ENCODE measurements at regions not wholly inside any gene's neighbourhood (a gene's known extent, or its start where the extent isn't known, plus 50 kb on each side); places are given as distances from the start of the nearest gene placed in this dataset.
"Not testable (repeated sequence)": the region's sequence is repeated elsewhere in the genome, so short reads cannot be mapped to it uniquely, and the experiment has no call there.

DNA sequence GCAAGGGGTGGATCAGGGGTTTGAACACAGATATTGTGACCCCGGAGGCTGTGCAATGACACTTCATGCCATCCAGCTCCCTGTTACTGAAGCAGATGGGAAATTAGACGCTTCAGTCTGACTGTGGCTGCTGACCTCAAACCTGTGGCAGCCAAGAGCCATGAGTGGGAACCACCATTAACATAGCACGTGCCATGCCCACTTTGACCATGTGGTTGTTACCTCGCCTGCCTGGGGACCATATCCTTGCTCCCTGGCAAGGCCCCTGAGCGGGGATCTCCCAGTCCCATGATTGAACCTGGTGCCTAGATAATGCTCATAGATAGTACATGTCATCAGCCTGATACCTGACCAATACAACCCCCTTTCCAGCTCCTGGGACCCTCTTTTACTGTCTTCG lies 68.9 kb downstream of the CYP26B1 start:
- DNase-seq = no peak

DNA sequence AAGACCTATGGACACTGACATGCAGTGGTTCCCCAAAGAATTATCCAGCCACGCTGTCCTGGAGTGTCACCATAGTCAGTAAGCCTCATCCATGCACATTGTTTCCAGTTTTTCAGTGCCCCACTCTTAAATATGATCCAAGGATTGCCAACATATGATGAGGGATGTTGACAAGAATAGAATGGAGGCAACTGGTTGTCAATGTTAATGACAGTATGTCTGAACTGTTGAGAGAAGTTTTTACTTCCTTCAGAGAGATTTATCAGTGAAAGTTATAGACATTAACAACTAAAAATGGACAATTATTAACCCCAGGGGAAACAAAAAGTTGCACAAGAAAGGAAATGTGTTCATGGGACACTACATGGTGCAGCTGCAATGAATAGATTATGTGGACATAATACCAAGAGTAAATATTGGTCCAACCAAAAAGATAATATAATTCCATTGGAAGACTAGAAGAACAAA lies 69.9 kb downstream of the CYP26B1 start:
- DNase-seq = no peak

DNA sequence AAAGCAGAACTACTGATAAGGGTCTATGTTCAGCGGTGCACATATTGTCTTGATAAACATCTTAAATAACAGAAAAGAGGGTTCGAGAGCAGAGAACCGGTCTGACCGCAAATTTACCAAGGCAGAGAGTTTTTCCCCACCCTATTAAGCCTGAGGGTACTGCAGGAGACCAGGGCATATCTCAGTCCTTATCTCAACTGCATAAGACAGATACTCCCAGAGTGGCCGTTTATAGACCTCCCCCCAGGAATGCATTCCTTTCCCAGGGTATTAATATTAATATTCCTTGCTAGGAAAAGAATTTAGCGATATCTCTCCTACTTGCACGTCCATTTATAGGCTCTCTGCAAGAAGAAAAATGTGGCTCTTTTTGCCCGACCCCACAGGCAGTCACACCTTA lies 74.3 kb downstream of the CYP26B1 start:
- DNase-seq = not testable (repeated sequence)

DNA sequence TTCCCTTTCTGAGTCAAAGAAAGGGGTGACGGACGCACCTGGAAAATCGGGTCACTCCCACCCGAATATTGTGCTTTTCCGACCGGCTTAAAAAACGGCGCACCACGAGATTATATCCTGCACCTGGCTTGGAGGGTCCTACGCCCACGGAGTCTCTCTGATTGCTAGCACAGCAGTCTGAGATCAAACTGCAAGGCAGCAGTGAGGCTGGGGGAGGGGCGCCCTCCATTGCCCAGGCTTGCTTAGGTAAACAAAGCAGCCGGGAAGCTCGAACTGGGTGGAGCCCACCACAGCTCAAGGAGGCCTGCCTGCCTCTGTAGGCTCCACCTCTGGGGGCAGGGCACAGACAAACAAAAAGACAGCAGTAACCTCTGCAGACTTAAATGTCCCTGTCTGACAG lies 83.5 kb downstream of the CYP26B1 start:
- DNase-seq = not testable (repeated sequence)

DNA sequence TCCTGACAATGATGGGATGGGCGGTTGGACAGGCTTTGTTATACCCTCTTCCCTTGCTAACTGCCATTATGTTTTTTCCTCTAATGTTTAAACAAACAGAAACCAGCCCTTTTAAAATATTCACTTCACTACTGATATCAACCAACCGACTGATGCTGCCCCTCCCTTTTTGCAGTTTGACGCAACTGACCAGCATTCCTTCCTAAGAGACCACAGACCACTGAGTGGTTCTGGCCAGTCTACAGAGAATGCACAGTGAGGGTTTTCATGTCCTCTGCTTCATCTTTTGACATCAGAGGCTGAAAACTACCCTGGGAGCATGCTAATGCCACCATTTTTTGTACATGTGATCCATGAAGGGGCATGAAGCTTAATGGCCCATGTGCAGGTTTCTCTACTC lies 85.3 kb downstream of the CYP26B1 start:
- no peak for DNase-seq

DNA sequence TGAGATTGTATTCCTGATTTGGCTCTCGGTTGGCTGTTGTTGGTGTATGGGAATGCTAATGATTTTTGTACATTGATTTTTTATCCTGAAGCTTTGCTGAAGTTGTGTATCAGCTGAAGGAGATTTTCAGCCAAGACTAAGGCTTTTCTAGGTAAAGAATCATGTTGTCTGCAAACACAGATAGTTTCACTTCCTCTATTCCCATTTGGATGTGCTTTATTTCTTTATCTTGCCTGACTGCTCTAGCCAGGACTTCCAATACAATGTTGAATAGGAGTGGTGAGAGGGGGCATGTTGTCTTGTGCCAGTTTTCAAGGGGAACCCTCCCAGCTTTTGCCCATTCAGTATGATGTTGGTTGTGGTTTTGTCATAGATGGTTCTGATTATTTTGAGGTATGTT lies 90.4 kb downstream of the CYP26B1 start:
- no peak for DNase-seq

DNA sequence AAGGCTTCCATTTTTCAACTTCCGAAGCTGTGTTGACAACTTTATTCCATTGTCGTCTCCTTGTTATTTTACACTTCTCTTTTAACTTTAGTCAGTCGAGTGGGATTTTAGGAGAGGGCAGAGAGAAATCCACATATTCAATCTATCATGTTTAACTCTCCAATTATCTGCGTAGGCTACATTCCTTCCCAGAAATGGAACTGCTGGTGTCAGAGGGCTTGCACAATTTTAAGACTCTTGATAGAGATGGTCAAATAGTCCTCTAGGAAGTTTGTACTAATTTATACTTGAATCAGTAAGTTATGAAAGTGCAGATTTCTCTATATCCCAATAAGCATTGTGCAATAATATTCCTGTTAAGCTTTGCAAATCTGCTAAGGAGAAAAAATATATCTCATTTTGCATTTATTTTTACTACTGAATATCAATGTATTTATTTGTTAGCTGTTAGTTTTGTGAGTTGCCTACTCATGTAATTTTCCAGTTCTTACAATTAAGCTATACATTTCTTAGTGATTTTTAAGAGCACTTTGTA lies 95.6 kb downstream of the CYP26B1 start:
- DNase-seq = no peak

DNA sequence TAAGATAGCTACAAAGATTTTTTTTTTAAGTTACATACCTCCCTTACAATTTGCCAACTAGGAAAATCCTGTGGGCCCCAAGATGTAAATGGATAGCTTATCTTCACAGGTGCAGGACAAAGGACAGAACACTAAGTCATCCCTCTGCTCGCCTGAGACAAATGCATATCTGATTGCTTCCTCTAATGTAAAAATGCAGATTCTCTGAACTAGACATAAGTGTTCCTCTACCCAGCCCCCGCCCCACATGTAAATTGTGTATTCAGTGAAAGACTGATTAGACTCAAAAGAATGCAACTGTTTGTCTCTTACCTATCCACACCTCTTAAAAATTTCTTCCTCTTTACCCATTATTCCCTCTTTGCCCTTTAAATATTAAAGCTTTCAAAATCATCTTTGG lies 96.5 kb downstream of the CYP26B1 start:
- no peak for DNase-seq

DNA sequence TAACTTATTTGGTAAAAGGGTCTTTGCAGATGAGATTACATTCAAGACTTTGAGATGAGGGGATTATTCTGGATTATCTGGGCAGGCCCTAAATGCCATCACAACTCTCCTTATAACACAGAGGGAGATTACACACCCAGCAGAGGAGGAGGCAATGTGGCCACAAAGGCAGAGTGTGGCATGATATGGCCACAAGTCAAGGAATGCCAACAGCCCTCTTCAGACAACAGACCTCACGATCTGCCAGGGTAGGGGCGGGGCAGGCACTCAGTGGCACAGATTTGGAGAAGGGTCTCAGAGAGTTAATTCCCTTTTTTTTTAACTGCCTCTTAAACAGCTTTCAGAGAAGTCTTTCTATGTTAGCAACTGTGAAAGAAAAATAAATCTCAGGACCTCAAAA lies 96.9 kb downstream of the CYP26B1 start:
- no peak for DNase-seq

DNA sequence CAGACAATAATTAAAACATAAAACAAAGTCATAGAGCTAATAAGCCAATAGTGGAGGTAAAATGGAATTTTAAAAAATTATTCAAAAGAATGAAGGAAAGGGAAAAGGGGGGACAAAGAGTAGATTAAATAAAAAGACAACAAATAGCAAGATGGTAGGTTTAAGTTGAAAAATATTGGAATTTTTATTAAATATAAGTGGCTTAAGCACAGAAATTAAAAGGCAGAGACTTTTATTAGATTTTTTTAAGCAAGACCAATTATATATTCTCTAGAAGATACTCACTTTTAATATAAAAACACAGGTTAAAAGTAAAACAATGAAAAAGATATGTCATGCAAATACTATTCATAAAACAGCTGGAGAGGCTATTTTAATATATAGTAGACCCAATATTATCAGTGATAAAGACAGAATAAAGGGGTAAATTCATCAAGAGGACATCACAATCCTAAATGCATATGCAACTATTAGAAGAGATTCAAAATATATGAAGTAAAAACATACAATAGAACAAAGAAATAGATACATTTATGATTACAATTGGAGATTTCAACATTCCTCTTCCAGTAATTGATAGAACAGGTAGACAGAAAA lies 98.7 kb downstream of the CYP26B1 start:
- DNase-seq = no peak

DNA sequence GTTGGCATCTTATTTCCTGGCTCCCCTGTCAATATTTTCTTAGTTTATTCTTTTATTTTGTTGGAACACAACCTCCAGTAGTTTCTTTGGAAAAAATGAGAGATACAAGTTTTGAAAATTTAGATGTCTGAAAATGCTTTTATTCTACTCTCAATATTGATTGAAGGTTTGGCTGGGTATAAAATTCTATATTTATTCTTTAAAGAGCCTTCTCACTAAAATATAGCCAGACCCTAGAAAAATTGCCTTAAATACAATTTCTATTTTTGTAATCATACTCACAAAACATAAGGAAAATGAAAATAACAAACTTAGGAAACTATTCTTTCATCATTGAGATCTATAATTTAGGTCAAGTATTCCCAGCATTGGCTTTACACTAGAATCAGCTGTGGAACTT lies 103.7 kb downstream of the CYP26B1 start:
- DNase-seq = no peak

DNA sequence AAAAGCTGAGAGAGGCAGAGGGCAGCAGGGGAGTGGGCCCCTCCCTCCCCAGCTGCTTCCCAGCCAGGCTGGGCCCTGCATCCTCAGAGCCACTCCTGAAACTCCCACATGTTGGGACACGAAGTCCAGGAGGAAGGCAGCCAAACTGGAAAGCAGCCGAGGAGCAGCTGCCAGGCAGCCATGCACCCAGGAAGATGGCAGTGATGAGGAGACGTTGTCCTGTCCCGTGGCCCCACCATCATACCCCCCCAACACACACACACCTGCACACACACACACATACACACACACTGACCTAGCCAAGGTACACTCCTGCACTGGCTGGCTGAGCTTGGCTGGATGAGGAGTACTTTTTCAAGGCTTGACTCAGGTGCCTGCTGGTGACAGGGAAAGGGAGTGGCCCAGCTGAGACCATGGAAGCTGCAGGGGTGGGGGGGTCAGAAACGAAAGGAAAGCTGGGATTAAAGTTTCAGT lies 106.0 kb downstream of the CYP26B1 start:
- DNase-seq = no peak

DNA sequence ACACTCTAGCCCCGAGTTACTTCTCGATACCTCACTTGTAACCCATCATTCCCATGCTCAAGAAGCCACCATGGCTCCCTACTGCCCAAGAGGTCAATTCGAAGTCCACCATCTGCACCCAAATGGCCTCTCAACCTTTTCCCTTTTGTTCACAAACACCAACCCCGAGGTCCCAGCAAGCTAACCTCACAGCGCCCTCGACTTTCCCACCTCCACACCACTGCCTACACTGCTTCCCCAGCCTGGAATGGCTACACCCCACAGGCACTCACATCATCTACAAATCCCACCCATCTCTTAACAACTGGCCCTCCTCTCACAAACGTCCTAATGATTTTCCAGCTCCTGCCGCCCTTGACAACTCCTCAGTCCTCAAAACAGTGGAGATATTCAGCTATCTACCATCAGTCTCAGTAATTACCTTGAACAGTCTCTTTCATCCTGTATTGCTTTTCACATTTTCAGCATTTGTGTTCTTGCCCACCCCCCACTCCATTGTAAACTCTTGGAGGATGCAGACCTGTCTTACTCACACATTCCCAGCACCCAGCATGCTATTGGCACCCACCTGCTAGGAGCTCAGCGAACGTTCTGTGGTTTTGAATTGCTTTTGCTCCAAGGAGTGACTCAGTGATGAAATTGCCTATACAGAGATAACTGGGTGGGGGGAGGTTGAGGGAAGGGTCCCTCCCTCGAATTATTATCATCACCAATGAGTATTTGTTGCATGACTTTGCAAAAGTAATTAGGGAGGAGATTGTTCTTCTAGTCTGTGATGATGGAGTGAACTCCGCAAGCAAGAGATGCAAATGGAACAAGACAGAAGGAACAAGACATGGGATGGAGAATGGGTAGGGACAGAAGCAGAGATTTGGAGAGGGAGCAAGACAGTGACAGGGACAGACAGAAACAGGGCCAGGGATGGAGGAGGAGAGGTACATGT lies 106.8 kb downstream of the CYP26B1 start:
- no peak for DNase-seq

DNA sequence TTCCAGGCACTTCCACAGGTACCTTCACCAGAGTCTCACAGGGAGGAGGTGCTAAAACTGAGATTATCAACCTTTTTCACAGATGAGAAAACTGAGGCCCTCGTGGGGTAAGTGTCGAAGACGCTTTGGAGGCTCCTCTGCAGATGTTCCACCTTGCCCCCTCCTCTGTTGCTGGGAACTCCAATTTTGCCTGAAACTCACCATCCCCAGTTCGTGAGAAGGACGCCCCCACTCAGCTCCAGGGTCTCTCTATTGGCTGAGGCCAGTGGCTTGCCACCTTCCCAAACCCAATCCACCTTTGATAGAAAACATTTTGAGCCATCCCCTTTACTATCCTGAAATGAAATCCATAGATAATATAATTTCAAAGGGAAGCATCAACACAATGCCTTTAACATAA lies 109.1 kb downstream of the CYP26B1 start:
- no peak for DNase-seq

DNA sequence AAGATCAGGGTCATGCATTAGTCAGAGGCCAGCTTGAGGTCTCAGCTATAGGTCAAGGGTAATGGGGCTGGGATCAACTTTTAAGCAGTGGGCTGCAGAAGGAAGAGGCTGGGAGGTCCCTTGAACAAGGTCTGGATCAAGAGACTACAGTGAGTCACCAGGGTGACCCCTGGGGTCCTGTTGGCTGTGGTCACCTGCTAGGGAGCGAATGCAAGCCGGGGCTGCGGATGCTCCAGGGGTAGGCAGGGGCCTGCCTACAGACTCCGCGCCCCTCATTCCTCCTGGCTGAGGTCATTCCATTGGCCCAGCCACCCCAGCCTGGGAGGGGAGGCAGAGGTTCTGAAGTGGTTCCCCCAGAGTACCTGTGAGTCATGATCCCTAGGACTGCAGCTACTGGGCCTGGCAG lies 110.4 kb downstream of the CYP26B1 start:
- no peak for DNase-seq

DNA sequence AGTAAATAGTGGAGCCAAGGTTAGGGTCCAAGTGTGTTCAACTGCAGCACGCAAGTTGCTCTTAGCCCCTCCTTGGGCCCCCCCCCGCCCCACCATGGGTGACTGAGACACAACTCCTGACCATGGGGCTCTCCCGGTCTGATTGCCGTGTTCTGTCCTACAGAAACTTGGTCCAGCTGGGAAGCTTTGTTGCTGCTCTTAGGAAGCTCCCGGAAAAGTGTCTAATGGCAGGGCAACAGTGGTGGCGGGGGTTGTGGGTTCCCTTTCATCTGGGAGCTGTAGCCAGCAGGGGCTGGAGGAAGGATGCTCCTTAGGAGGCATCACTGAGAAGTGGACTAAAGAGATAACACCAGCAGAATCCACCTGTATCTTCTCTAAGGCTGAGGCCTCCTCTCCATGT lies 111.1 kb downstream of the CYP26B1 start:
- DNase-seq = no peak

DNA sequence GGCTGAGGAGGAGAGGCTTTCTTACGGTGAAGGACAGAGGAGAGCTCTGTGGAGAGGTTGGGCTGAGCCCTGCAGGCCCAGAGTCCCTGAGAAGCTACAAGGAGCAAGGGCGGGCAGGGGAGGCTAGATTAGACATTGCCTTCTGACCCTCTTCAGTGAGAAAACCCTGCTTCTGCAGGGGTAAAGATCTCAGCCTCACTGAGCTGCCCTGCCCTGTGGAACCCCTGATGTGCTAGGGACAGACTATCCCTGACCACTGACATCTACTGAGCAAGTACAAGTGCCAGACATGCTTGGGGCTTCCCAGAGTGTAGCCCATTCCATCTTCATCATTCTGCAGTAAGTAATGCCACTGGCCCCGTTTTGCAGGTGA lies 111.5 kb downstream of the CYP26B1 start:
- no peak for DNase-seq

DNA sequence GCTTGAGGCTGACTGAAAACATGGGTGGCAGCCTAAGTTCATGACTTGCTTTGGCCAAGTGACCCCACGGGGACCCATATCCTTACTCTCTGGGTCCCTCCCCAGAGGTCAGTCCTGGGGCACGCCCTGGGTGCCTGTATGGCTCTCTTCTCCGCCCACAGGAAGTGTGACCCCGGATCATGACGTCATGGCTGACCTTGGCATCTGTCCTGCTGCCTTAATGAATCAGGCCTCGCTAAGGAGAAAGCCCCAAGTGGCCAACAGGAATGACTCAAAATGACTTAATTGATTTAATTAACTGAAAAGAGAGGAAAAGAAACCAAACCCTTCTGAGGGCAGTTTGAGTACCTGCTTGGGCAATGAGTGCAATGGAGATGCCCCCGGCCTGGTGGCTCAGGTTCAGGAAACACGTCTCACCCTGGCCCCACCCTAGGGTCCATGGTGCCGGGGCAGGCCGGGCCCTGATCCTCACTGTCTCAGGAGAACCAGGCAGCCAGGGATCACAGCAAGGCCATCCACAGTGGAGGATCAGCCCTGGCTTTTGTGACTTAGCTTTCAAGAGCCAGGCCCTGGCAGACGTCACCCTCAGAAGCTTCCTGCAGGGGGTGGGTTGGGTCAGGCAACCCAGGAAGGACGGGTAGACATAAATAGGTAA lies 112.0 kb downstream of the CYP26B1 start:
- DNase-seq = no peak

DNA sequence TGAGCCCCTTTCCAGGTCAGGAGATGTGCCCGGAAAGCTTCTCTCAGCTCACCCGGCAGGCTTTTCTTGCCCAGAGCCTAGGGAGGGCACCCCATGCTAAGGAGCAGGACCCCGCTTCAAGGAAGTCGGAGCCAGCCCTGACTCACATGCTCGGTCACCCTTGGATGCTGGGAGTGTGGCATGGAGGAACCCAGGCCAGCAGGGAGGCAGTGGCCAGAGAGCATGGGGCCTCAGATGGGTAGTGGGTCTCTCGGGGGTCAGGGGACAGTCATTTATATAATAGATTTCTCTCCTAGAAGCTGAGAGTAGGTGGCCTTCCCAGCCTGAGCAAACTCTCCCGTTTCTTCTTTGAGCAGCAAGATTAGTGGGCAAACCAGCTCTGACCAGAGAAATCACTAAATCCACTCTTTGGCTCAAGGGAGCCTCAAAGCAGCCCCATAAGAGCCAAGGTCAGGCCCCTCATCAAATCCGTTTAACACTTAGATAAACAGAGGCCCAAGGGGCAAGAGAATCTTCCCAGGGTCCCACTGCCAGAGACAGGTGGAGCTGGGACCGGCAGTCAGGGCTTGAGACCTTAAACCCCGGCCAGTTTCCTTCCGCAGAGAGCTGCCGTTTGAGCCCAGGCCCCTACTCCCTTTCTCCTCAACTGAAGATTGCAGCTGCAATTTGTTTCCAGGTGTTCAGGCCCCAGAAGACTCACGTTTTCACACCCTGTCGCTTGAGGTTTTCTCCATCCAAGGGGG lies 113.1 kb downstream of the CYP26B1 start:
- no peak for DNase-seq

DNA sequence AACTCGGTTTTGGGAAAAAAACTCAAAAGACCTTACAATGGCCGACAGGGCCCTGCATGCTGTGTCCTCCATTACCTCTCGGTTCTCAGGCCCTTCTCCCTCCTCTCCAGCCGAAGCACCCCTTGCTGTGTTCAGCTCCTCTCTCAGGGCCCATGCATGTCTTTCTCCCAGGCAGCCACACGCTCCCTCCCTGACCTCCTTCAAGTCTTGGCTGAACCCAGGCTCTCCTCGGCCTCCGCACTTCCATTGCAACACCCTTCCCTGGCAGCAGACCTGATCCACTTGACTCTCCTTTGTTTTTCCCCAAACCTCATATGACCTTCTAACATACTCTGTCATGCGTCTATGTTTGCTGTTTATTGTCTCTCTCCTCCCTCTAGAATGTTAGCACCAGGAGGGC lies 114.0 kb downstream of the CYP26B1 start:
- DNase-seq = no peak

DNA sequence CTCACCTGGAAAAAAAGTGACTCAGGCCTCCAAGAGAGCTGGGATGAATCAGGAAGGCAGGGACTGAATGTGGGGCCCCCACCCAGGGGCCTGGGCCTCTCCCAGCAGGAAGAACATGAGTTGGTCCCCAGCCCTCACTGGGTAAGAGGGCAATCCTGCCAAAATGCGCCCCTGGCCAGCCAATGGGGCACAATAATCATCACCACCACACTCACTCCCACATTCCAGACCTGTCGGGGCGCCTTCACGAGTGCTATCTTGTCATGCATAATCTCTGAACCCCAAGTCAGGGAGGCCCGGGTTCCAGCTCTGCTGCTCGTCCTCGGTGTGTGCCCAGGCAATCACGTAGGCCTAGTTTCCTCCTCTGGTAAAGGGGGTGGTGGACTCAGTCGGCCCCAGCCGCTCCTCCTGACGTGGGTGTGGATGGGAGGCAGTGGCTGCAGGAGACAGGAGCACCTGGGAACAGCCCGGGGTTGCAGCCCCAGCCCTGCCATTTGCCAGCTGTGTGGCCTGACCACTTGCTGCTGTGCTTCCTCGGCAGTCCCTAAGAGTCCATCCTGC lies 115.1 kb downstream of the CYP26B1 start:
- DNase-seq = no peak

DNA sequence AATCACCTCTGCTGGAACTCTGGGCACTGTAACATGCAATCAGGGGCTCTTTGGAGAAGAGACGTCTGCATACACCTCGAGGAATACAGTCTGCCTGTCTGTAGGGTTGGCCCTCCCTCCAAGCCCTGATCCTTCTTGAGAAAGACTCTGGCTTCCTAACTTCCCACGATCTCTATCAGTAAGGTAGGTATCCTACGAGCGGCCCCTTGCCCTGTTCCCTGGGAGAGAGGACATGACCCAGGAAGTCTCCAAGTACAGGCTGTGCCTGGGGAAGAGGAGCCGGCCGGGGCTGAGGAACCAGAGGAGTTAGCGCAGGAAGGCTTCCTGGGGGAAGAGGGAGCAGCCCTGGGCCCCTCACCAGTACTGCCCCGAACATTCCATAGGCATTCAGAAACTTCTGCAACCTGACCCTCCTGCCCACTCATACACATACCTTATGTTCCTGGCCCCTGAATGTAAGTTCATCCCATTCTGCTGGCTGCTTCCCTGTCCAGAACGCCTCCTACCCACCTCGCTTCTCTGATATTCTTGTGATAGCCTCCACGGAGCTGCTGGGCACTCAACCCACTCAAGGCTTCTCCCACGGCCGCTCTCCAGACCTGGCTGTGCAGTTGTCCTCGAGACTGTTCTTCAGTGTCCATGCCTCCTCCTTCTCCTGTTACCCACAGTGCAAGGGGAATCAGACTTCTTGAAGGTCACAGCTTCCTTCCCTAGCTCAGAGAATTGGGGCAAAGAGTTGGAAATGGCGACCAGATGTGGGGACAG lies 116.1 kb downstream of the CYP26B1 start:
- no peak for DNase-seq

Measured in DMS153 (cell line).